HG02870 (cell line): ENCODE measurements at regions not wholly inside any gene's neighbourhood (a gene's known extent, or its start where the extent isn't known, plus 50 kb on each side); places are given as distances from the start of the nearest gene placed in this dataset.

Experiments
- ATAC-seq: cut with Tn5 transposase; IDR thresholded peaks from one replicate; pipeline ENCODE4 v1.9.1; 2021; ENCODE audit warnings: mild to moderate bottlenecking, moderate library complexity; ENCODE audit not compliant: unreplicated experiment

GRCh38 chr14:83312511-83312910 is 1778.9 kb upstream of the SEL1L start:
- no peak for ATAC-seq

GRCh38 chr14:83314764-83315163 is 1781.1 kb upstream of the SEL1L start:
- no peak for ATAC-seq

- no peak for ATAC-seq
Observed at GRCh38 chr14:83316356-83316755, 1782.7 kb upstream of the SEL1L start.

GRCh38 chr14:83320837-83321236 is 1787.2 kb upstream of the SEL1L start:
- no peak for ATAC-seq

GRCh38 chr14:83331513-83331912 is 1797.9 kb upstream of the SEL1L start:
- ATAC-seq = no peak

GRCh38 chr14:83342590-83342989 is 1808.9 kb upstream of the SEL1L start:
- no peak for ATAC-seq

- no peak for ATAC-seq
Observed at GRCh38 chr14:83347874-83348273, 1814.2 kb upstream of the SEL1L start.

GRCh38 chr14:83355609-83356008 is 1822.0 kb upstream of the SEL1L start:
- no peak for ATAC-seq

GRCh38 chr14:83356080-83356479 is 1822.4 kb upstream of the SEL1L start:
- ATAC-seq = no peak

- ATAC-seq = no peak
Observed at GRCh38 chr14:83372271-83372670, 1838.6 kb upstream of the SEL1L start.

GRCh38 chr14:83379436-83379835 is 1845.8 kb upstream of the SEL1L start:
- ATAC-seq = no peak

GRCh38 chr14:83384253-83384652 is 1850.6 kb upstream of the SEL1L start:
- ATAC-seq = no peak

GRCh38 chr14:83395321-83395720 is 1861.7 kb upstream of the SEL1L start:
- ATAC-seq = no peak

GRCh38 chr14:83416476-83416875 is 1882.8 kb upstream of the SEL1L start:
- no peak for ATAC-seq

GRCh38 chr14:83419420-83419819 is 1885.8 kb upstream of the SEL1L start:
- ATAC-seq = no peak

- no peak for ATAC-seq
Observed at GRCh38 chr14:83421711-83422110, 1888.1 kb upstream of the SEL1L start.

GRCh38 chr14:83425138-83425537 is 1891.5 kb upstream of the SEL1L start:
- no peak for ATAC-seq

GRCh38 chr14:83425706-83426105 is 1892.1 kb upstream of the SEL1L start:
- no peak for ATAC-seq

- no peak for ATAC-seq
Observed at GRCh38 chr14:83433618-83434017, 1900.0 kb upstream of the SEL1L start.

- ATAC-seq = no peak
Observed at GRCh38 chr14:83441801-83442200, 1908.1 kb upstream of the SEL1L start.

GRCh38 chr14:83455561-83455960 is 1921.9 kb upstream of the SEL1L start:
- no peak for ATAC-seq

- ATAC-seq = no peak
Observed at GRCh38 chr14:83461521-83461920, 1927.9 kb upstream of the SEL1L start.

GRCh38 chr14:83462759-83463158 is 1929.1 kb upstream of the SEL1L start:
- ATAC-seq = no peak
